ENCODE measurements at regions not wholly inside any gene's neighbourhood (a gene's known extent, or its start where the extent isn't known, plus 50 kb on each side); places are given as distances from the start of the nearest gene placed in this dataset.

GRCh38 chr10:4721999-4722753, 103.8 kb upstream of the AKR1E2 start:
- Histone ChIP-seq H3K4me1 (ENCODE audit: control insufficient read depth, extremely low read depth, insufficient read depth, low read length) (peaks cover 15% of the 10 kb centered on the region), H3K9me1 (replicated peaks; ENCODE audit: control insufficient read depth, extremely low read depth, insufficient read depth, low read length) (no peaks in the 10 kb centered on the region), H3K4me2 (ENCODE audit: insufficient read depth, low read length) (no peak overlapping the region), H4K20me1 (replicated peaks; ENCODE audit: control insufficient read depth, extremely low read depth, insufficient read depth, low read length) (no peaks in the 10 kb centered on the region), H3K9ac (replicated peaks; ENCODE audit: extremely low read depth, insufficient read depth, low read length) (no peak overlapping the region), H3K4me3 (replicated peaks in 1 of 3; ENCODE audit: insufficient read depth in 1 of 3, low read depth in 1 of 3, low read length in 3 of 3) (no peak overlapping the region), H2AFZ (ENCODE audit: low read depth, low read length) (no peak overlapping the region), H3K27ac (ENCODE audit: insufficient read depth, low read depth, low read length) (no peak overlapping the region), H3K27me3 (ENCODE audit: control insufficient read depth in 2 of 2, insufficient read depth in 2 of 2, low read length in 2 of 2) (no peaks in the 10 kb centered on the region), H3K9me3 (replicated peaks; ENCODE audit: control insufficient read depth, insufficient read depth, low read length) (no peaks in the 10 kb centered on the region), H3K79me2 (ENCODE audit: control insufficient read depth, insufficient read depth, low read length) (no peaks in the 10 kb centered on the region), H3K36me3 (ENCODE audit: control insufficient read depth in 2 of 2, extremely low read depth in 1 of 2, insufficient read depth in 2 of 2, low read length in 2 of 2) (no peaks in the 10 kb centered on the region)
- dilution Hi-C loops (cut with MboI; ENCODE audit: extremely low pct_ligation_motif_present, low sequenced_read_pairs) (no loop called here), intact Hi-C loops (cut with micrococcal nuclease) (no loop called here)
- DNase-seq (ENCODE audit: low read depth, low spot score) = no peak
- CTCF ChIA-PET = no interaction called here
- BruUV-seq (replicated peaks) = no TSS peak
- POLR2A ChIA-PET = no interaction called here
- no peak for TF ChIP-seq MYC (IDR thresholded peaks at IDR 0.05; ENCODE audit: low read depth, low read length)
- no peak for TF ChIP-seq GATA2 (IDR thresholded peaks at IDR 0.05; ENCODE audit: insufficient read depth, insufficient read length, low read depth, low read length)
- TF ChIP-seq, protein P1, sequence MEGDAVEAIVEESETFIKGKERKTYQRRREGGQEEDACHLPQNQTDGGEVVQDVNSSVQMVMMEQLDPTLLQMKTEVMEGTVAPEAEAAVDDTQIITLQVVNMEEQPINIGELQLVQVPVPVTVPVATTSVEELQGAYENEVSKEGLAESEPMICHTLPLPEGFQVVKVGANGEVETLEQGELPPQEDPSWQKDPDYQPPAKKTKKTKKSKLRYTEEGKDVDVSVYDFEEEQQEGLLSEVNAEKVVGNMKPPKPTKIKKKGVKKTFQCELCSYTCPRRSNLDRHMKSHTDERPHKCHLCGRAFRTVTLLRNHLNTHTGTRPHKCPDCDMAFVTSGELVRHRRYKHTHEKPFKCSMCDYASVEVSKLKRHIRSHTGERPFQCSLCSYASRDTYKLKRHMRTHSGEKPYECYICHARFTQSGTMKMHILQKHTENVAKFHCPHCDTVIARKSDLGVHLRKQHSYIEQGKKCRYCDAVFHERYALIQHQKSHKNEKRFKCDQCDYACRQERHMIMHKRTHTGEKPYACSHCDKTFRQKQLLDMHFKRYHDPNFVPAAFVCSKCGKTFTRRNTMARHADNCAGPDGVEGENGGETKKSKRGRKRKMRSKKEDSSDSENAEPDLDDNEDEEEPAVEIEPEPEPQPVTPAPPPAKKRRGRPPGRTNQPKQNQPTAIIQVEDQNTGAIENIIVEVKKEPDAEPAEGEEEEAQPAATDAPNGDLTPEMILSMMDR (IDR thresholded peaks at IDR 0.05; ENCODE audit: extremely low read depth in 1 of 2, insufficient read depth in 1 of 2, low read depth in 1 of 2, low read length in 2 of 2) = no peak
- TF ChIP-seq POLR2A (IDR thresholded peaks at IDR 0.05; ENCODE audit: low read depth, low read length) = no peak
- FAIRE-seq = no peak

DNA sequence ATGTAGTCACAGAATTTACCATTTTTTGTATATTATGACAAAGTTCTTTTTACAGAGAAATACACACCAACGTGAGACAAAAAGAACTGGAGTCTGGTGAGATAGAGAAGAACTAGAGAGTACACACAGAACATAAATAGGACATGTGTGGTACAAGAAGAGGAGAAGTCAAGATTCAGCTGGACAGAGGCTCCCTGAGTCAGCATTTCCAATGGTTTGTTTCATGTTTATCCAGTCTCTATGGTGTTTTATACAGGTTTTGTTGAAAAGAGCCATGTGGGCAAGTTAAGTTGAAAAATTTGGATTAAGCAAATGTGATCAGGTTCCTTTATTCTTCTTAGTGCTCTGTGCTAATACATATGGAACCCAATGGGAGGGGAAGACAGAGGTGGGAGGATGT, 105.5 kb upstream of the AKR1E2 start:
- no peaks in the 10 kb centered on the region for H3K27me3 ChIP-seq (ENCODE audit: control insufficient read depth in 2 of 2, insufficient read depth in 2 of 2, low read length in 2 of 2)
- H3K4me2 ChIP-seq (ENCODE audit: insufficient read depth, low read length) = no peak overlapping the region
- FAIRE-seq (no peak), DNase-seq (ENCODE audit: low read depth, low spot score) (no peak)
- no peak overlapping the region for H3K9ac ChIP-seq (replicated peaks; ENCODE audit: extremely low read depth, insufficient read depth, low read length)
- dilution Hi-C loops (cut with MboI; ENCODE audit: extremely low pct_ligation_motif_present, low sequenced_read_pairs) (no loop called here), intact Hi-C loops (cut with micrococcal nuclease) (no loop called here)
- POLR2A ChIA-PET = no interaction called here
- H3K9me3 ChIP-seq (replicated peaks; ENCODE audit: control insufficient read depth, insufficient read depth, low read length) = no peaks in the 10 kb centered on the region
- no peaks in the 10 kb centered on the region for H3K36me3 ChIP-seq (ENCODE audit: control insufficient read depth in 2 of 2, extremely low read depth in 1 of 2, insufficient read depth in 2 of 2, low read length in 2 of 2)
- peaks cover 5% of the 10 kb centered on the region for H3K4me1 ChIP-seq (ENCODE audit: control insufficient read depth, extremely low read depth, insufficient read depth, low read length)
- H3K79me2 ChIP-seq (ENCODE audit: control insufficient read depth, insufficient read depth, low read length) = no peaks in the 10 kb centered on the region
- no peak overlapping the region for H3K4me3 ChIP-seq (replicated peaks in 1 of 3; ENCODE audit: insufficient read depth in 1 of 3, low read depth in 1 of 3, low read length in 3 of 3)
- CTCF ChIA-PET = no interaction called here
- H3K9me1 ChIP-seq (replicated peaks; ENCODE audit: control insufficient read depth, extremely low read depth, insufficient read depth, low read length) = no peaks in the 10 kb centered on the region
- H2AFZ ChIP-seq (ENCODE audit: low read depth, low read length) = no peak overlapping the region
- no TSS peak for BruUV-seq (replicated peaks)
- H4K20me1 ChIP-seq (replicated peaks; ENCODE audit: control insufficient read depth, extremely low read depth, insufficient read depth, low read length) = no peaks in the 10 kb centered on the region
- no peak for TF ChIP-seq FOS (IDR thresholded peaks at IDR 0.05; ENCODE audit: borderline replicate concordance, insufficient read depth, low read length)
- TF ChIP-seq MYC (IDR thresholded peaks at IDR 0.05; ENCODE audit: low read depth, low read length) = no peak
- TF ChIP-seq MAX (IDR thresholded peaks at IDR 0.05; ENCODE audit: insufficient read depth, insufficient read length) = no peak
- TF ChIP-seq JUN (IDR thresholded peaks at IDR 0.05; ENCODE audit: borderline replicate concordance, insufficient read depth, insufficient read length, low read depth) = no peak
- no peak for TF ChIP-seq POLR2AphosphoS5 (IDR thresholded peaks at IDR 0.05; ENCODE audit: insufficient read depth, low read depth, low read length)
- TF ChIP-seq GATA2 (IDR thresholded peaks at IDR 0.05; ENCODE audit: insufficient read depth, insufficient read length, low read depth, low read length) = no peak
- TF ChIP-seq EZH2 (IDR thresholded peaks at IDR 0.05; ENCODE audit: borderline replicate concordance, low read depth, low read length, severe bottlenecking) = no peak
- TF ChIP-seq POLR2A (IDR thresholded peaks at IDR 0.05; ENCODE audit: low read depth, low read length) = no peak
- TF ChIP-seq, protein P1 (IDR thresholded peaks at IDR 0.05; ENCODE audit: extremely low read depth in 1 of 2, insufficient read depth in 1 of 2, low read depth in 1 of 2, low read length in 2 of 2) = no peak
- no peak overlapping the region for H3K27ac ChIP-seq (ENCODE audit: insufficient read depth, low read depth, low read length)
